Omental fat pad (tissue), 3 donors: ENCODE measurements at regions not wholly inside any gene's neighbourhood (a gene's known extent, or its start where the extent isn't known, plus 50 kb on each side); places are given as distances from the start of the nearest gene placed in this dataset.

Source experiments
- ATAC-seq: fragments of 150-250 bp; one replicate; pipeline ENCODE4 v1.9.1; 2016; ENCODE audit warnings: mild to moderate bottlenecking, moderate library complexity; ENCODE audit not compliant: low FRiP score
- DNase-seq: peaks from one replicate; pipeline ENCODE4 v3.0.0-alpha.2; 2019; ENCODE audit warnings: low spot score
- CTCF ChIP-seq, 3 donors: fragments of 450-650 bp; IDR thresholded peaks; one replicate each; pipeline ENCODE4 v1.5.1; 2016 to 2017; ENCODE audit warnings: antibody characterized with exemption in 3 of 3, mild to moderate bottlenecking in 3 of 3, moderate library complexity in 2 of 3

GRCh38 chr9:18404434-18405029 is 69.4 kb upstream of the ADAMTSL1 start:
- TF ChIP-seq CTCF (IDR thresholded peaks at IDR 0.05), result no peak
- DNase-seq, result no peak
- ATAC-seq, result no peak

- no peak for TF ChIP-seq CTCF (IDR thresholded peaks at IDR 0.05)
- ATAC-seq (no peak), DNase-seq (no peak)
Measured at GRCh38 chr9:18405240-18405639, 68.7 kb upstream of the ADAMTSL1 start.

- ATAC-seq, result no peak
- no peak for TF ChIP-seq CTCF (IDR thresholded peaks at IDR 0.05)
- no peak for DNase-seq
Measured at GRCh38 chr9:18410983-18411382, 63.0 kb upstream of the ADAMTSL1 start.

- DNase-seq, result no peak
- no peak for TF ChIP-seq CTCF (IDR thresholded peaks at IDR 0.05)
- no peak for ATAC-seq
Measured at GRCh38 chr9:18421391-18421790, 52.6 kb upstream of the ADAMTSL1 start.

GRCh38 chr9:18422296-18423036 is 51.5 kb upstream of the ADAMTSL1 start:
- TF ChIP-seq CTCF (IDR thresholded peaks at IDR 0.05), result no peak
- DNase-seq (no peak), ATAC-seq (no peak)

GRCh38 chr9:18423791-18424531 is 50.0 kb upstream of the ADAMTSL1 start:
- TF ChIP-seq CTCF (IDR thresholded peaks at IDR 0.05), result no peak
- ATAC-seq (no peak), DNase-seq (no peak)
